Trophoblast cell (in vitro differentiated cells and primary cell): ENCODE measurements at regions not wholly inside any gene's neighbourhood (a gene's known extent, or its start where the extent isn't known, plus 50 kb on each side); places are given as distances from the start of the nearest gene placed in this dataset.
"Not testable (repeated sequence)": the region's sequence is repeated elsewhere in the genome, so short reads cannot be mapped to it uniquely, and the experiment has no call there.

Source experiments
- DNase-seq, 2 donors: peaks; one replicate each; pipeline ENCODE4 v3.0.0-alpha.2; 2016
- H2AFZ ChIP-seq: 2 replicates; pipeline ENCODE4 v1.6.1; 2013; ENCODE audit warnings: low read length, moderate library complexity, mild to moderate bottlenecking; ENCODE audit not compliant: insufficient read depth, poor library complexity
- H2AK5ac ChIP-seq: 2 replicates; pipeline ENCODE4 v1.6.1; 2013; ENCODE audit warnings: mild to moderate bottlenecking, low read length
- H2BK120ac ChIP-seq: 2 replicates; pipeline ENCODE4 v1.6.1; 2013; ENCODE audit warnings: low read length, mild to moderate bottlenecking, moderate library complexity; ENCODE audit not compliant: insufficient read depth, poor library complexity
- H2BK12ac ChIP-seq: 2 replicates; pipeline ENCODE4 v1.6.1; 2013; ENCODE audit warnings: mild to moderate bottlenecking, low read length, moderate library complexity
- H2BK5ac ChIP-seq: 2 replicates; pipeline ENCODE4 v1.6.1; 2013; ENCODE audit warnings: low read length, low read depth, moderate library complexity, mild to moderate bottlenecking; ENCODE audit not compliant: poor library complexity
- H3K14ac ChIP-seq: 2 replicates; pipeline ENCODE4 v1.6.1; 2013; ENCODE audit warnings: mild to moderate bottlenecking, low read length
- H3K18ac ChIP-seq: 2 replicates; pipeline ENCODE4 v1.6.1; 2013; ENCODE audit warnings: mild to moderate bottlenecking, low read length
- H3K23ac ChIP-seq: 2 replicates; pipeline ENCODE4 v1.6.1; 2013; ENCODE audit warnings: low read length
- H3K27ac ChIP-seq: 2 replicates; pipeline ENCODE4 v1.5.1; 2013; ENCODE audit warnings: low read depth, mild to moderate bottlenecking, inconsistent platforms, low read length, moderate library complexity
- H3K27me3 ChIP-seq: 2 replicates; pipeline ENCODE4 v1.6.1; 2013; ENCODE audit warnings: inconsistent platforms, mild to moderate bottlenecking, low read length, moderate library complexity; ENCODE audit not compliant: insufficient read depth
- H3K36me3 ChIP-seq, 2 experiments: 1 replicate in 1 of 2; 2 replicates in 1 of 2; pipeline ENCODE4 v1.6.1; 2013; ENCODE audit warnings: low read length in 2 of 2, mild to moderate bottlenecking in 2 of 2, moderate library complexity in 1 of 2; ENCODE audit not compliant: insufficient read depth in 2 of 2, control insufficient read depth in 1 of 2
- H3K4ac ChIP-seq: 2 replicates; pipeline ENCODE4 v1.6.1; 2013; ENCODE audit warnings: low read depth, mild to moderate bottlenecking, low read length, moderate library complexity
- H3K4me1 ChIP-seq, 2 experiments: 1 replicate in 1 of 2; 2 replicates in 1 of 2; pipeline ENCODE4 v1.6.1; 2013; ENCODE audit warnings: low read length in 2 of 2, mild to moderate bottlenecking in 2 of 2, moderate library complexity in 1 of 2; ENCODE audit not compliant: insufficient read depth in 2 of 2, control insufficient read depth in 1 of 2
- H3K4me2 ChIP-seq: 2 replicates; pipeline ENCODE4 v1.6.1; 2013; ENCODE audit warnings: inconsistent platforms, mild to moderate bottlenecking, low read length, moderate library complexity
- H3K4me3 ChIP-seq: 2 replicates; pipeline ENCODE4 v1.5.1; 2013; ENCODE audit warnings: mild to moderate bottlenecking, low read depth, low read length, inconsistent platforms
- H3K79me1 ChIP-seq: one replicate; pipeline ENCODE4 v1.6.1; 2013; ENCODE audit warnings: low read length
- H3K79me2 ChIP-seq: 2 replicates; pipeline ENCODE4 v1.6.1; 2013; ENCODE audit warnings: low read length, mild to moderate bottlenecking; ENCODE audit not compliant: control insufficient read depth, insufficient read depth, poor library complexity
- H3K9ac ChIP-seq: 2 replicates; pipeline ENCODE4 v1.6.1; 2013; ENCODE audit warnings: mild to moderate bottlenecking, low read length
- H3K9me3 ChIP-seq: 2 replicates; pipeline ENCODE4 v1.6.1; 2013; ENCODE audit warnings: low read depth, mild to moderate bottlenecking, control low read depth, inconsistent platforms, low read length; ENCODE audit not compliant: insufficient read depth
- H4K12ac ChIP-seq: 2 replicates; pipeline ENCODE4 v1.6.1; 2013; ENCODE audit warnings: low read depth, mild to moderate bottlenecking, low read length, moderate library complexity
- H4K8ac ChIP-seq: 2 replicates; pipeline ENCODE4 v1.6.1; 2013; ENCODE audit warnings: low read depth, mild to moderate bottlenecking, low read length, moderate library complexity
- H4K91ac ChIP-seq: one replicate; pipeline ENCODE4 v1.6.1; 2013; ENCODE audit warnings: low read depth, mild to moderate bottlenecking, low read length, moderate library complexity
- WGBS: extraction: QIAGEN DNeasy Blood & Tissue Kit; methylation state at CpG from one replicate; pipeline ENCODE4 v1.1.7; 2013; ENCODE audit warnings: missing lambda C conversion rate; ENCODE audit not compliant: insufficient read length, insufficient coverage; ENCODE audit errors: extremely low coverage; 5-methylcytosine and 5-hydroxymethylcytosine counted together

- Histone ChIP-seq H2BK120ac (no peak overlapping the region), H3K4ac (no peak overlapping the region), H4K91ac (no peak overlapping the region), H3K27ac (no peak overlapping the region), H3K9ac (no peak overlapping the region), H2AK5ac (no peak overlapping the region), H3K27me3 (no peaks in the 10 kb centered on the region), H3K14ac (no peak overlapping the region), H3K4me3 (no peak overlapping the region), H4K8ac (no peak overlapping the region), H2BK12ac (no peak overlapping the region), H3K4me1 (no peaks in the 10 kb centered on the region), H3K9me3 (no peaks in the 10 kb centered on the region), H3K36me3 (no peaks in the 10 kb centered on the region), H3K79me1 (no peaks in the 10 kb centered on the region), H4K12ac (no peak overlapping the region), H2AFZ (no peak overlapping the region), H3K79me2 (no peaks in the 10 kb centered on the region), H3K4me2 (no peak overlapping the region), H2BK5ac (no peak overlapping the region), H3K18ac (no peak overlapping the region), H3K23ac (no peak overlapping the region)
- DNase-seq = no peak
- whole genome bisulfite sequencing = no CpG with 5 or more reads among the region's 13 CpGs
Measured at GRCh38 chr3:156044634-156044975, 75.8 kb upstream of the KCNAB1 start.

- H3K4me3 ChIP-seq, H3K9ac ChIP-seq, H2BK120ac ChIP-seq, H3K4me1 ChIP-seq, H2AK5ac ChIP-seq, H2AFZ ChIP-seq, H2BK12ac ChIP-seq, H4K12ac ChIP-seq, H3K9me3 ChIP-seq, DNase-seq, H3K14ac ChIP-seq, H4K8ac ChIP-seq, H3K79me1 ChIP-seq, H3K36me3 ChIP-seq, H2BK5ac ChIP-seq, H3K79me2 ChIP-seq, H3K4me2 ChIP-seq, H3K23ac ChIP-seq, H3K18ac ChIP-seq, H4K91ac ChIP-seq, H3K4ac ChIP-seq, H3K27ac ChIP-seq, H3K27me3 ChIP-seq: not testable (repeated sequence)
- no CpG with 5 or more reads among the region's 3 CpGs for WGBS
Measured at GRCh38 chr3:156048483-156048882, 71.9 kb upstream of the KCNAB1 start.

GRCh38 chr3:156050918-156051317, 69.5 kb upstream of the KCNAB1 start:
- Histone ChIP-seq H3K18ac (no peak overlapping the region), H3K4ac (no peak overlapping the region), H3K79me2 (no peaks in the 10 kb centered on the region), H3K36me3 (no peaks in the 10 kb centered on the region), H3K4me1 (no peaks in the 10 kb centered on the region), H3K27me3 (no peaks in the 10 kb centered on the region), H3K14ac (no peak overlapping the region), H3K4me3 (no peak overlapping the region), H3K27ac (no peak overlapping the region), H3K9me3 (peaks cover 4% of the 10 kb centered on the region), H4K8ac (no peak overlapping the region), H3K23ac (no peak overlapping the region), H2BK12ac (no peak overlapping the region), H3K79me1 (no peaks in the 10 kb centered on the region), H4K12ac (no peak overlapping the region), H4K91ac (no peak overlapping the region), H2BK120ac (no peak overlapping the region), H3K4me2 (no peak overlapping the region), H2AK5ac (no peak overlapping the region), H3K9ac (no peak overlapping the region), H2BK5ac (no peak overlapping the region), H2AFZ (no peak overlapping the region)
- DNase-seq = no peak
- WGBS = no CpG with 5 or more reads among the region's 1 CpG

GRCh38 chr3:156051651-156052050, 68.7 kb upstream of the KCNAB1 start:
- WGBS = no CpG with 5 or more reads among the region's 15 CpGs
- H3K14ac ChIP-seq = no peak overlapping the region
- no peak overlapping the region for H2BK12ac ChIP-seq
- H3K23ac ChIP-seq = no peak overlapping the region
- DNase-seq = no peak
- peaks cover 4% of the 10 kb centered on the region for H3K9me3 ChIP-seq
- no peaks in the 10 kb centered on the region for H3K79me2 ChIP-seq
- H4K12ac ChIP-seq = no peak overlapping the region
- no peak overlapping the region for H3K4ac ChIP-seq
- no peak overlapping the region for H3K27ac ChIP-seq
- H4K8ac ChIP-seq = no peak overlapping the region
- H2AFZ ChIP-seq = no peak overlapping the region
- H3K79me1 ChIP-seq = no peaks in the 10 kb centered on the region
- H3K4me2 ChIP-seq = no peak overlapping the region
- H3K18ac ChIP-seq = no peak overlapping the region
- no peak overlapping the region for H2BK120ac ChIP-seq
- H3K4me1 ChIP-seq = no peaks in the 10 kb centered on the region
- no peak overlapping the region for H2AK5ac ChIP-seq
- no peak overlapping the region for H3K4me3 ChIP-seq
- H4K91ac ChIP-seq = no peak overlapping the region
- no peaks in the 10 kb centered on the region for H3K36me3 ChIP-seq
- H3K9ac ChIP-seq = no peak overlapping the region
- H3K27me3 ChIP-seq = no peaks in the 10 kb centered on the region
- H2BK5ac ChIP-seq = no peak overlapping the region
